ENCODE measurements at regions not wholly inside any gene's neighbourhood (a gene's known extent, or its start where the extent isn't known, plus 50 kb on each side); places are given as distances from the start of the nearest gene placed in this dataset.
A peak's percentile ranks its signal among the peaks of the same experiment; 100 is the strongest.

DNA sequence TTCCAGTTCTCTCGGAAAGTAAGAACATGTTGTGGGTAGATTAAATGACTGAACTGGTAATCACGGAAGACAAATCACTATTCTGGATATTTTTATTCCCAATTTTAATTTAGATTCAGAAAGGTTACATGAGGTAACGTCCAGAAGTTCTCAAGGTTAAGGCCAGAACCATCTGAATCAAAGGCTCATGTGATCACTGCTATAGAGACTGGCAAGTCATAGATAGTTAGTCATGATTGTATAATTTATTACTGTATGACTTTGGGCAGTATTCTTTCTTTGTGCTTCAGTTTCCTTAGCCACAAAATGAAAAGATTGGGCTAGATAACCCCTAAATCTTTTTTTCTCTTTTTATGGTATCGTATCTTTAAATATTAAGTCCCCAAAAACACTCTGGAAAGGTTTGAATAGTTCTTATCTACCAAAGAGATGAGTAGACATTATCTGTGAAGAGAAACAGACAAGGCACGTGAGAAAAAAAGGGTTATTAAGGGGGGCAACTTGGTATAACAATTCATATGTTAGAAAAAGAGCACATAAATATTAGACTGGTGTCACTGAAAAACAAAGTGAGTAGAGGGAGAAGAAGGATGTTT is 241.0 kb downstream of the PTPRC start:
- intact Hi-C loops (cut with micrococcal nuclease), result loop anchor here (2.0 kb wide), 1 partner anchor 39 kb away; no protein-coding TSS in a partner anchor
- TF ChIP-seq, protein P1, sequence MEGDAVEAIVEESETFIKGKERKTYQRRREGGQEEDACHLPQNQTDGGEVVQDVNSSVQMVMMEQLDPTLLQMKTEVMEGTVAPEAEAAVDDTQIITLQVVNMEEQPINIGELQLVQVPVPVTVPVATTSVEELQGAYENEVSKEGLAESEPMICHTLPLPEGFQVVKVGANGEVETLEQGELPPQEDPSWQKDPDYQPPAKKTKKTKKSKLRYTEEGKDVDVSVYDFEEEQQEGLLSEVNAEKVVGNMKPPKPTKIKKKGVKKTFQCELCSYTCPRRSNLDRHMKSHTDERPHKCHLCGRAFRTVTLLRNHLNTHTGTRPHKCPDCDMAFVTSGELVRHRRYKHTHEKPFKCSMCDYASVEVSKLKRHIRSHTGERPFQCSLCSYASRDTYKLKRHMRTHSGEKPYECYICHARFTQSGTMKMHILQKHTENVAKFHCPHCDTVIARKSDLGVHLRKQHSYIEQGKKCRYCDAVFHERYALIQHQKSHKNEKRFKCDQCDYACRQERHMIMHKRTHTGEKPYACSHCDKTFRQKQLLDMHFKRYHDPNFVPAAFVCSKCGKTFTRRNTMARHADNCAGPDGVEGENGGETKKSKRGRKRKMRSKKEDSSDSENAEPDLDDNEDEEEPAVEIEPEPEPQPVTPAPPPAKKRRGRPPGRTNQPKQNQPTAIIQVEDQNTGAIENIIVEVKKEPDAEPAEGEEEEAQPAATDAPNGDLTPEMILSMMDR (IDR thresholded peaks at IDR 0.05), result no peak
- DNase-seq, result no peak
- H3K4me1 Mint-ChIP-seq (ENCODE audit: low read depth), result peaks cover 38% of the 10 kb centered on the region
- H3K27ac Mint-ChIP-seq, result peak overlapping the region; percentile 76
- ChIA-PET CTCF (no interaction called here), POLR2A (interaction anchor here (0.6 kb wide), 1 partner anchor 1582 kb away, joined by 3 read pairs; no protein-coding TSS in a partner anchor)
- no peak overlapping the region for H3K4me3 Mint-ChIP-seq
- H3K27me3 Mint-ChIP-seq, result no peaks in the 10 kb centered on the region
- peaks cover 20% of the 10 kb centered on the region for H3K36me3 Mint-ChIP-seq (ENCODE audit: low read depth)
- no peak for ATAC-seq
- peaks cover 3% of the 10 kb centered on the region for H3K9me3 Mint-ChIP-seq

DNA sequence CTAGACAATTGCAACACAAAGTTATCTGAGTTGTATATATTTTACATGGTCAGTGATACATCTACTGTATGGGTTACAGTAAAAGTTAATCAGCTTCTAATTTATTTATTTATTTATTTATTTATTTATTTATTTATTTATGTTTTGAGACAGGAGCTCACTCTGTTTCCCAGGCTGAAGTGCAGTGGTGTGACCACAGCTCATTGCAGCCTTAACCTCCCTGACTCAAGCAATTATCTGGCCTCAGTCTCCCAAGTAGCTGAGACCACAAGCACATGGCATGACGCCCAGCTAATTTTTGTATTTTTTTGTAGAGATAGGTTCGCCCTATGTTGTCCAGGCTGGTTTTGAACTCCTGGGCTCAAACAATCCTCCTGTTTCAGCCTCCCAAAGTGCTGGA is 241.6 kb downstream of the PTPRC start:
- POLR2A ChIA-PET, result no interaction called here
- peaks cover 3% of the 10 kb centered on the region for H3K9me3 Mint-ChIP-seq
- no peak for DNase-seq
- intact Hi-C loops (cut with micrococcal nuclease), result loop anchor here (2.0 kb wide), 1 partner anchor 38 kb away; no protein-coding TSS in a partner anchor
- peaks cover 20% of the 10 kb centered on the region for H3K36me3 Mint-ChIP-seq (ENCODE audit: low read depth)
- TF ChIP-seq, protein P1 (IDR thresholded peaks at IDR 0.05), result no peak
- no peak for ATAC-seq
- H3K4me1 Mint-ChIP-seq (ENCODE audit: low read depth), result peaks cover 38% of the 10 kb centered on the region
- no peak overlapping the region for H3K4me3 Mint-ChIP-seq
- CTCF ChIA-PET, result no interaction called here
- no peaks in the 10 kb centered on the region for H3K27me3 Mint-ChIP-seq
- peak overlapping the region; percentile 85 for H3K27ac Mint-ChIP-seq

DNA sequence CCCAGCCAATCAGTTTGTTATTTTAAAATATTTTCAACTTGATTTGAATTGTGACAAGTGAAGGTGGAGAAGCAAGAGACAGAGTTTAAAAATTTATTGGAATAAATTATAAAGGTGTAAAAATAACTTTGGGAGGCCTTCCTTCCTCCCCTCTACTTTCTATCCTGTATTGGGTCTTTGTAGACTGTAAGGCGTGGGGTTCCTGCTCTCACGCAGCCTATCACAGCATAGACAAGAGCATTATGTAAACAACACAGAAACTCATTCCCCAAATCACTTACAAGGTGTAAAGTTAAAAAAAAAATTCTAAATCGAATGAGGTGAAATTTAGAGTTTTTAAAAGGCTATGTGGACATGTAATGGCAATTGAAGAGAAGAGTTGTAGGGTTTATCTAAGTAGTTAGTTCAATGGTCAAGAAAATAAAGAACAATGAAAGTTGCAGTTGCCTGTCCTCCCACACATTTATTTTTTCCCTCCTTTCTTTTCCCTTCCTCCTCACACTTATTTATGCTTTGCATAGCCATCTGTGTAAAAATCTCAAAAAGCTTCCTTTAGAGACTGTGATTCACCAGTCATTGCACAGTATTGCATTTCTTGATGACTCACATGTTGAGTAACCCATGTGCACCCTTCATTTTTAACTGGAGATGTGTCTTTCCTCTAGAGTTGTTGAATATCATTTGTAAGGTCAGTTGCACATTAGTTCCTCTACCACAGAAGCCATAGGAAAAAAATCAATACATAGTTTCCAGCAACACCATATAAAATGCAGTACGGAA is 242.2 kb downstream of the PTPRC start:
- POLR2A ChIA-PET, result no interaction called here
- peaks cover 3% of the 10 kb centered on the region for H3K9me3 Mint-ChIP-seq

DNA sequence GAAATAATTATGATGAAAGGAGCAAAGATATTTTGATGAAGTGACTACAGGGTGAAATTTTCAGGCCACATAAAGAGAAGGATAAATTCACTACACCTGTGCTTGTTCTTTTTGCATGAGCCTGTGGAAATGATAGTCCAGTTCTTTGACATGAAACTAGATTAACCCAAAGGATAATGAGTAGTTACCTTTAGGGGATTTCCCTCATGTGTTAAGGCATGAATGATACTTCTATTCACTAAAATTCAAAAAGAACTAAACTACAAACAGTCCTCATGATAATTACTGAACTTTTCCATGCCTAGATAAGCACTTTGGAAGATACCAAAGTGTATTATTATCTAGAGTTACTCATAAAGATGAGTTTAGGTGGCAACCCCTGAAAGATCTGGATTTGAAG is 244.3 kb downstream of the PTPRC start:
- ChIA-PET CTCF (no interaction called here), POLR2A (no interaction called here)
- DNase-seq (no peak), ATAC-seq (peak; percentile 43)
- H3K9me3 Mint-ChIP-seq, result peaks cover 3% of the 10 kb centered on the region
- TF ChIP-seq, protein P1 (IDR thresholded peaks at IDR 0.05), result no peak
- peaks cover 17% of the 10 kb centered on the region for H3K36me3 Mint-ChIP-seq (ENCODE audit: low read depth)
- no peak overlapping the region for H3K27ac Mint-ChIP-seq
- intact Hi-C loops (cut with micrococcal nuclease), result no loop called here
- no peak overlapping the region for H3K4me3 Mint-ChIP-seq
- H3K27me3 Mint-ChIP-seq, result no peaks in the 10 kb centered on the region
- H3K4me1 Mint-ChIP-seq (ENCODE audit: low read depth), result peaks cover 44% of the 10 kb centered on the region

More for the DNA sequence above, 242.2 kb downstream of the PTPRC start:
- CTCF ChIA-PET, result no interaction called here
- Mint-ChIP-seq H3K27me3 (no peaks in the 10 kb centered on the region), H3K4me1 (ENCODE audit: low read depth) (peaks cover 39% of the 10 kb centered on the region), H3K4me3 (no peak overlapping the region), H3K27ac (peak overlapping the region; percentile 85), H3K36me3 (ENCODE audit: low read depth) (peaks cover 20% of the 10 kb centered on the region)
- ATAC-seq, result peak; percentile 93
- peak; percentile 32 for DNase-seq
- TF ChIP-seq, protein P1 (IDR thresholded peaks at IDR 0.05), result no peak
- intact Hi-C loops (cut with micrococcal nuclease), result loop anchor here (2.0 kb wide), 1 partner anchor 38 kb away; no protein-coding TSS in a partner anchor

DNA sequence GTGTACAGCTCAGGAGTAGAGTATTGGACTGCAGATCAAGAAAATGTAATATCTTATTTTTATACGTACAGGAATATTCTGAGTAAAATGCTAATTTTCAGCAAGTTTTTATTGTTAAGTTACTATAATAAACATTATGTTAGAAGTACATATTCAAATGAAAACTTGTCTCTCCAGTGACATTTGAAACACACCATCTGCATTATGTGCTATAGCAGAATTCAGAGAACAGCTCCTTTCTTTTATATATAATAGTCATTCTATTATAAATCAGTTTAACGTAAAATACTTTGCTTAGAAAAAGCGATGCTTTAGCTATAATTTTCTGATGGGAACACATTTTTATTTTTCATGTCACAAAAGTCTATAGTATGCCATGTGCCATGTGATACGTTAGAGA is 249.0 kb downstream of the PTPRC start:
- Mint-ChIP-seq H3K4me3 (no peak overlapping the region), H3K27ac (no peak overlapping the region), H3K9me3 (no peaks in the 10 kb centered on the region), H3K4me1 (ENCODE audit: low read depth) (peaks cover 17% of the 10 kb centered on the region), H3K27me3 (no peaks in the 10 kb centered on the region), H3K36me3 (ENCODE audit: low read depth) (peaks cover 7% of the 10 kb centered on the region)
- ATAC-seq, result no peak
- ChIA-PET CTCF (interaction anchor here (2.6 kb wide), 1 partner anchor 225 kb away, joined by 10 read pairs; no protein-coding TSS in a partner anchor), POLR2A (no interaction called here)
- TF ChIP-seq, protein P1 (IDR thresholded peaks at IDR 0.05), result no peak
- no peak for DNase-seq
- intact Hi-C loops (cut with micrococcal nuclease), result no loop called here

Data from activated CD8-positive, alpha-beta T cell treated with anti-CD3 and anti-CD28 coated beads for 36 hours (primary cell).